Eye (tissue), 1 donor: ENCODE measurements at regions not wholly inside any gene's neighbourhood (a gene's known extent, or its start where the extent isn't known, plus 50 kb on each side); places are given as distances from the start of the nearest gene placed in this dataset.
A peak's percentile ranks its signal among the peaks of the same experiment; 100 is the strongest.

Source experiments
- DNase-seq: peaks from one replicate; pipeline ENCODE4 v3.0.0-alpha.2; 2015

GRCh38 chr2:13109516-13109915 lies 392.8 kb downstream of the TRIB2 start:
- DNase-seq: no peak

DNA sequence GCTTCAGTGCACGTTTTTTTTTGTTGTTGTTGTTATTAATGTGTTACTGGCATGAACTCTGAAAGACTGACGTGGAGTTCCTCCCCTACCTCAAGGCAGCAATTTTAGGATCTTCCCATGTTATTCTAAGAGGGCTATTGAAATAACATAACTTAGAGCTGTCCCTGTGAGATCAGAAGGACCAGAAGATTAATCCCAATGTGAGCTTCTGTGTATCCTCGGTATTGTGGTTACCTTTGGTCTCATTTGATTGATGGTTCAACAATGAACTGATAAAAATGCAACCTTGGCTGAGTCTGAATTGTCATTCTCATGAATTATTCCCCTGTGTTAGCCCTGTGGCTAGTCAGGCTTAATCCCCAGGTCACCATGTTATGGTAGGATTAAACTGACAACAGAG lies 394.1 kb downstream of the TRIB2 start:
- no peak for DNase-seq

- no peak for DNase-seq
These were observed 396.3 kb downstream of the TRIB2 start for GRCh38 chr2:13113002-13113401.

DNA sequence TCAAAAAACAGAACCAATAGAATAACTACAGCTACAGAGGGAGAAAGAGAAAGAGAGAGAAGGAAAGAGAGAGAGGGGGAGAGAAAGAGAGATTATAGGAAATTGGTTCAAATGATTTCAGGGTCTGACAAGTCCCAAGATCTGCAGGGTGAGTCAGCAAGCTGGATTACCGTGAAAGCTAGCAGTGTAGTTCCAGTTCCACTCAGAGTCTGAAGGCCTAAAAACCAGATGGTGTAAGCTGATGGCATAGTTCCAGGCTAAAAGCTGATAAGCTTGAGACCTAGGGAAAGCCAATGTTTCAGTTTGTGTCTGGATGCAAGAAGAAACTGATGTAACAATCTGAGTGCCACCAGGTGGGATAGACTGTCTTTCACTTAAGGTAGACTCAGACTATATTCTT lies 397.7 kb downstream of the TRIB2 start:
- DNase-seq: no peak

- no peak for DNase-seq
These were observed 398.9 kb downstream of the TRIB2 start for GRCh38 chr2:13115643-13116042.

- no peak for DNase-seq
These were observed 404.4 kb downstream of the TRIB2 start for GRCh38 chr2:13121096-13121495.

DNA sequence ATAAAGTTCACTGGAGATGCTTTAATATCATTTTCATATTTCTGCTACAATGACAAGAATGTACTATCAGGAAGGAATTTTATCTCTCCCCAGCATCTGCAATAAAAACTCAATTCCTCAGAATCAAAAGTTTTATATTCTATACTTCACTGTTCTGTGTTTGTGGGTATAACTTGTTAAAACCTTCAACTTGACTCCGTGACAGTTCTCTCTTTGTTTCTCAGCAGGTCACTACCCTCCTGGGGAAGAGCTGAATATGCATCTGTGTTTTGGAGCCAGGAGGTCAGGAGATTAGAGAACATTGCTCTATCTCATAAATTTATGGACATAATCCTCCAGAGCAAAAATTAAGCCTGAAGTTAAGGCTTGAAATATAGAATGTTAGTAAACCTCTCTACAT lies 411.4 kb downstream of the TRIB2 start:
- no peak for DNase-seq

GRCh38 chr2:13135369-13135768 lies 418.6 kb downstream of the TRIB2 start:
- DNase-seq: no peak

DNA sequence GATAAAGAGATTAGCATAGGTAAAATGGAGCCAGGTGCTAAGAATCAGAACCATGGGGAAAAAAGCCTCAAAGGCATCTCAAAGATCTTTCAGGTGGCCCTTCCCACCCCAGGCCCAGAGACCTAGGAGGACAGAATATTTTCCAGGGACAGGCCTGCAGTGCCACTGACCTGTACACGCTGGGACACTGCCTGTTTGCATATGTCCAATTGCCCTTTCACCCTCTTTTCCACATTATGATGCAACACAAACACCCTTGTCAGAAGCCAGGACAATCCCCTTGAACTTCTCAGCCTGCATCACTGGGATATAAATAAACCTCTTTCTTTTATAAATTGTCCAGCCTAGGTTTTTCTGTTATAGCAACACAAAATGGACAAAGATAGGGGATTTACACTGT lies 419.1 kb downstream of the TRIB2 start:
- DNase-seq: no peak

DNA sequence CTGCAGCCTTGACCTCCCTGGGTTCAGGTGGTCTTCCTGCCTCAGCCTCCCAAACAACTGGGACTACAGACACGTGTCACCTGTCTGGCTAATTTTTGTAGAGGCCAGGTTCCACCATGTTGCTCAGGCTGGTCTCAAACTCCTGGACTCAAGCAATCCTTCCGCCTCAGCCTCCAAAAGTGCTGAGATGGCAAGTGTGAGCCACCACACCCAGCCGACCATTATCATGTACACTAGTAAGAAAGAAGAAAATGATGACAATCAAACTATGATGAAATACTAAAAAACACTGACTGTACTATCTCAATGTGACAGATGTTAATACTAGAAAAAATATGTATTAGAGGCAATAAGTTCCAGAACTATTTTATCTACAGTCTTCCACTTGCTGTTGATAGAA lies 420.9 kb downstream of the TRIB2 start:
- no peak for DNase-seq

- DNase-seq: no peak
These were observed 424.6 kb downstream of the TRIB2 start for GRCh38 chr2:13141315-13141714.

DNA sequence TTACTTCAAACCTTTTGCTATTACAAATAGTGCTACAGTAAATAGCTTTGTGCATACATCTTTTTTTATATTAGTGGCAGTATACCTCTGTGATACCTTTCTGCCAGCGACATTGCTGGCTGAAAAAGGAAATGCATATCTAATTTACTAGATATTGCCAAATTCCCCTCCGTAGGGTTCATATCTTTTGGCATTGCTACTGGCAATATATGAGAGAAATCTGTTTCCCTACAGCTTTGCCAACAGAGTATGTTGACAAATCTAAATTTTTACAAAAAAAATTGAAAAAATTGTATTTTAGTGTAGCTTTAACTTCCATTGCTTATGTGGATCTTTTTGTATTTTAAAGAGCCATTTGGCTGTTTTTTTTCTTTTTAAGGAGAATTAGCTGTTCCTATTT lies 426.7 kb downstream of the TRIB2 start:
- DNase-seq: no peak

GRCh38 chr2:13156916-13157315 lies 440.2 kb downstream of the TRIB2 start:
- no peak for DNase-seq

- no peak for DNase-seq
These were observed 441.7 kb downstream of the TRIB2 start for GRCh38 chr2:13158466-13158865.

- no peak for DNase-seq
These were observed 464.0 kb downstream of the TRIB2 start for GRCh38 chr2:13180729-13181128.

- no peak for DNase-seq
These were observed 476.3 kb downstream of the TRIB2 start for GRCh38 chr2:13193075-13193474.

- peak; percentile 79 for DNase-seq
These were observed 477.2 kb downstream of the TRIB2 start for GRCh38 chr2:13193900-13194299.

DNA sequence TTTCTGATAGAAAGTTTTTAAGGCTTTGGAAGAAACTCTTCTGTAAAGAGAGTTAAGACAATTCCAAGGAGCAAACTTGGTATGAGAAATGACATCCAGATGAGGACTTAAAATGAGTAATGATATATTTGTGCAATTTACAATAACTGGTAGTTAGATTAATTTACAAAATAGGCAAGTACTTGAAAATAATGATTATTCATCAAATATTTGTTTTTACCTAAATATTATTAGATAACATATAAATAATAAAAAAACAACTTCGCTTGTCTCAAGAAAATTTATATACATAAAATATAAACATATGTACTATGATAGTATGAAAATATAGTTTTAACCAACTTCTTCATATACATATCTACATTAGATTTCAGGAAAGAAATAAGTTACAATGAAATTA lies 478.5 kb downstream of the TRIB2 start:
- DNase-seq: no peak

DNA sequence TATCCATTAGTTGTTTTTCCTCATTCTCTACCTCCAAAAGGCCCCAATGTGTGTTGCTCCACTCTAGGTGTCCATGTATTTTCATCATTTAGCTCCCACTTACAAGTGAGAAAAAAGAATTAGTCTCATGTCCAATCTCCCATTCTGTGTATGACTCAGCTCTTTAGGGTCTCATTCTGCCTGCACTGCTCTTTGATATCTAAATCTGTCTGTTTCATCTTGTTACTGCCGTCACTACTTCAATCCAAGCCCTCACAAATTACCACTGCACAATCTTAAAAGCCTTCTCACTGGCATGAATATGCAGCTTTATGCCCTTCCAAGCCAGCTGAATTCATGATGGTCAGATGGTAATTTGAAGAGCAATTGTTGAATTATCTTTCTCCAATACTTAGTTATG lies 480.5 kb downstream of the TRIB2 start:
- DNase-seq: no peak

DNA sequence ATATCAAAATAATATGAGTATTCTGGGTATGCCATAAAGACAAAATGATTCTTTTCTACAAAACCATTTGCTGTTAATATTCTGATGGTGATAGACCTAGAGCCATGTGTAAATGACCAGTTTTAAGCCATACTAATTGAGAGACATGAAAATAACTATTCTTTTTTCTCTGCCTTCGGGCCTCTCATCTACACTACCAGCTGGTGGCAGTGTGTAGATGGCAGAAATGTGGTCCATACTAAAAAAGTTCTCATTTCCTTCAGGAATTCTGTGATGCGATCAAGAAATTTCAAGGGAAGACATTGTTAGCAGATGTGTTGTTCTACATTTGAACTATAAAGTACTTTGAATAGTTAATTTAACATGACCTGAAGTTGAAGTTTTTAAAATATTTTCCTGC lies 485.2 kb downstream of the TRIB2 start:
- DNase-seq: no peak

DNA sequence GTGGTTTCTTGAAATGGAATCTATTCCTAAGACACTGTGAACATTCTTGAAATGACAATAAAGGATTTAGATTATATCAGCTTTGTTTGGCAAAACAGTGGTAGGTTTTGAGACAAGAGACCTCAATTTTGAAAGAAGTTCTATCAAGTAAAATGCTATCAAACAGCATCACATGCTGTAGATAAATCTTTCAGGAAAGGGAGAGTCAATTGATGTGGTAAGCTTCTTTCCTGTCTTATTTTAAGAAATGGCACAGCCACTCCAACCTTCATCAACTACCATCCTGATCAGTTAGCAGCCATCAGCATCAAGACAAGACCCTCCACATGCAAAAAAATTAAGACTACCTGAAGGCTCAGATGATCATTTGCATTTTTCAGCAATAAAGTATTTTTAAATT lies 495.4 kb downstream of the TRIB2 start:
- DNase-seq: no peak

GRCh38 chr2:13218205-13218604 lies 501.5 kb downstream of the TRIB2 start:
- no peak for DNase-seq

GRCh38 chr2:13227578-13227977 lies 510.8 kb downstream of the TRIB2 start:
- DNase-seq: peak; percentile 60

GRCh38 chr2:13230221-13230620 lies 513.5 kb downstream of the TRIB2 start:
- DNase-seq: no peak

DNA sequence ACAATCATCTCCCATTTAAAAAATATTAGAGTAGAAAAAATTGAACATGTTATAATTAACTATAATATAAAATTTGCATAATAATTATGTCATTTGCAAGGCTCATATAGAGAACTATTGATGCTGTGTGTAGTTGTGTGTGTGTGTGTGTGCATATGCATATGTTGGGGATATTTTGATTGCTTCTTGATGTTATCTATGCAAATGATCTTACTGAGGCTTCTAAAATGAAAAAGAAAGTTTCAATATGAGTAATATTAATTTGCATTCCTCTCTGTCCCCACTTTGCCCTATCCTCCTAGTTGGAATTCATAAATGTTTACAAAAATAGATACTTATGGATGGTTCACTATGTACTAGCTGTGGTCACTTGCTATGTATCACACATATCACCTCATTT lies 523.3 kb downstream of the TRIB2 start:
- no peak for DNase-seq

- no peak for DNase-seq
These were observed 524.2 kb downstream of the TRIB2 start for GRCh38 chr2:13240789-13241487.
